IPS DF 19.7 (cell line): ENCODE measurements at regions not wholly inside any gene's neighbourhood (a gene's known extent, or its start where the extent isn't known, plus 50 kb on each side); places are given as distances from the start of the nearest gene placed in this dataset.

Source experiments
- DNase-seq: peaks from one replicate; pipeline ENCODE4 v3.0.0-alpha.2; 2013; ENCODE audit warnings: low read depth, low spot score

- DNase-seq: no peak
These were observed 413.1 kb upstream of the ARGLU1 start for GRCh38 chr13:106981051-106981450.

- DNase-seq: no peak
These were observed 399.5 kb upstream of the ARGLU1 start for GRCh38 chr13:106967391-106967790.

- no peak for DNase-seq
These were observed 395.2 kb upstream of the ARGLU1 start for GRCh38 chr13:106963151-106963550.

GRCh38 chr13:106961651-106962050 lies 393.7 kb upstream of the ARGLU1 start:
- DNase-seq: no peak

GRCh38 chr13:106961216-106961615 lies 393.3 kb upstream of the ARGLU1 start:
- no peak for DNase-seq

GRCh38 chr13:106958621-106959048 lies 390.7 kb upstream of the ARGLU1 start:
- DNase-seq: no peak

- DNase-seq: no peak
These were observed 374.6 kb upstream of the ARGLU1 start for GRCh38 chr13:106942563-106942962.

GRCh38 chr13:106941779-106942178 lies 373.8 kb upstream of the ARGLU1 start:
- DNase-seq: no peak

GRCh38 chr13:106927421-106927820 lies 359.5 kb upstream of the ARGLU1 start:
- DNase-seq: no peak

GRCh38 chr13:106922384-106922783 lies 354.4 kb upstream of the ARGLU1 start:
- DNase-seq: no peak

- no peak for DNase-seq
These were observed 351.7 kb upstream of the ARGLU1 start for GRCh38 chr13:106919638-106920037.

- no peak for DNase-seq
These were observed 351.2 kb upstream of the ARGLU1 start for GRCh38 chr13:106919133-106919532.

- no peak for DNase-seq
These were observed 350.6 kb upstream of the ARGLU1 start for GRCh38 chr13:106918557-106918860.

GRCh38 chr13:106917673-106918556 lies 350.0 kb upstream of the ARGLU1 start:
- DNase-seq: no peak

- DNase-seq: no peak
These were observed 349.2 kb upstream of the ARGLU1 start for GRCh38 chr13:106917024-106917571.

GRCh38 chr13:106916329-106916976 lies 348.5 kb upstream of the ARGLU1 start:
- no peak for DNase-seq

- no peak for DNase-seq
These were observed 347.2 kb upstream of the ARGLU1 start for GRCh38 chr13:106915146-106915545.

- no peak for DNase-seq
These were observed 343.7 kb upstream of the ARGLU1 start for GRCh38 chr13:106911627-106912026.

- DNase-seq: no peak
These were observed 343.1 kb upstream of the ARGLU1 start for GRCh38 chr13:106911020-106911419.

- no peak for DNase-seq
These were observed 338.6 kb upstream of the ARGLU1 start for GRCh38 chr13:106906426-106906996.

GRCh38 chr13:106905380-106906162 lies 337.6 kb upstream of the ARGLU1 start:
- DNase-seq: no peak

GRCh38 chr13:106899442-106899841 lies 331.5 kb upstream of the ARGLU1 start:
- DNase-seq: no peak
